GM12878 (cell line): ENCODE measurements at regions not wholly inside any gene's neighbourhood (a gene's known extent, or its start where the extent isn't known, plus 50 kb on each side); places are given as distances from the start of the nearest gene placed in this dataset.

Experiments
- ATAC-seq: fragments of 200-7000 bp; cut with Tn5 transposase; 3 replicates; pipeline ENCODE4 v1.9.1; 2020; ENCODE audit warnings: mild to moderate bottlenecking, moderate library complexity
- BruUV-seq: library from RNA; stranded (reverse); fragments of 400-500 nt; replicated peaks from 2 replicates; lab custom pipeline; 2021; lab: Mats Ljungman, UMichigan
- CTCF ChIA-PET: fragments of 300-600 bp; sonication (Branson Sonifier 250); formaldehyde crosslinking; extraction: SDS; loops from one replicate; lab custom pipeline; 2021; ENCODE audit warnings: inconsistent platforms; lab: Yijun Ruan, JAX
- POLR2A ChIA-PET: fragments of 350-600 bp; formaldehyde crosslinking; extraction: SDS; loops from one replicate; lab custom pipeline; 2021; ENCODE audit warnings: inconsistent platforms; lab: Charles Lee
- RAD21 ChIA-PET: fragments of 300-600 bp; sonication (Branson Sonifier 250); formaldehyde crosslinking; loops from one replicate; lab custom pipeline; 2023; ENCODE audit warnings: antibody characterized with exemption; ENCODE audit not compliant: unreplicated experiment; lab: Charles Lee
- SMC1A ChIA-PET: fragments of 300-600 bp; sonication (Branson Sonifier 250); formaldehyde crosslinking; loops from one replicate; lab custom pipeline; 2023; ENCODE audit not compliant: unreplicated experiment, uncharacterized antibody; lab: Charles Lee
- DNase-seq: peaks from one replicate; pipeline ENCODE4 v3.0.0-alpha.2; 2011; ENCODE audit warnings: low read depth, low spot score
- FAIRE-seq: peaks from 3 replicates; lab custom pipeline; 2011; peaks lifted over from hg19 to GRCh38; lab: Jason Lieb, UNC
- H2AFZ ChIP-seq: 2 replicates; pipeline ENCODE4 v1.6.0; 2011; ENCODE audit warnings: low read depth, low read length, control low read depth; ENCODE audit not compliant: control insufficient read depth
- H3K27ac ChIP-seq: 2 replicates; pipeline ENCODE4 v1.5.1; 2011; ENCODE audit warnings: control low read depth; ENCODE audit not compliant: control insufficient read depth, insufficient read depth
- H3K27me3 ChIP-seq, 2 experiments: replicated peaks in 1 of 2; 2 replicates each; pipeline versions ENCODE4 v1.6.0 to v1.6.1; 2011; ENCODE audit warnings: low read length in 1 of 2; ENCODE audit not compliant: control insufficient read depth in 2 of 2, insufficient read depth in 2 of 2
- H3K36me3 ChIP-seq, 2 experiments: 2 replicates each; pipeline ENCODE4 v1.5.1; 2011; ENCODE audit warnings: low read length in 1 of 2; ENCODE audit not compliant: control insufficient read depth in 2 of 2, insufficient read depth in 2 of 2
- H3K4me1 ChIP-seq: 2 replicates; pipeline ENCODE4 v1.6.1; 2011; ENCODE audit warnings: mild to moderate bottlenecking, low read length, moderate library complexity, mixed read lengths; ENCODE audit not compliant: control insufficient read depth, insufficient read depth
- H3K4me2 ChIP-seq: 2 replicates; pipeline ENCODE4 v1.6.0; 2011; ENCODE audit warnings: control low read depth; ENCODE audit not compliant: control insufficient read depth, insufficient read depth
- H3K4me3 ChIP-seq: fragments of 200-600 bp; sonication (generic); 2 replicates; pipeline ENCODE4 v1.5.1; 2016
- H3K79me2 ChIP-seq: 2 replicates; pipeline ENCODE4 v1.6.0; 2011; ENCODE audit warnings: low read length; ENCODE audit not compliant: control insufficient read depth, insufficient read depth
- H3K9ac ChIP-seq: 2 replicates; pipeline ENCODE4 v1.8.0; 2011; ENCODE audit warnings: low read length, control low read depth, mixed read lengths; ENCODE audit not compliant: control insufficient read depth, insufficient read depth
- H3K9me3 ChIP-seq: replicated peaks from 3 replicates; pipeline ENCODE4 v1.5.1; 2011; ENCODE audit warnings: mild to moderate bottlenecking, low read length; ENCODE audit not compliant: control insufficient read depth, insufficient read depth
- H4K20me1 ChIP-seq: 2 replicates; pipeline ENCODE4 v1.6.0; 2011; ENCODE audit not compliant: control insufficient read depth, insufficient read depth
- ASH2L ChIP-seq: fragments of 300-600, 200-600 bp; sonication (generic); IDR thresholded peaks from 2 replicates; pipeline ENCODE4 v1.6.1; 2017; ENCODE audit warnings: low read depth, mild to moderate bottlenecking, borderline replicate concordance
- BMI1 ChIP-seq: fragments of 450-650 bp; IDR thresholded peaks from 2 replicates; pipeline ENCODE4 v1.6.1; 2016; ENCODE audit warnings: mild to moderate bottlenecking, moderate library complexity, borderline replicate concordance
- EZH2 ChIP-seq: IDR thresholded peaks from 2 replicates; pipeline ENCODE4 v1.6.1; 2012; ENCODE audit warnings: low read depth, mild to moderate bottlenecking, control low read depth, inconsistent platforms, low read length, borderline replicate concordance; ENCODE audit not compliant: control insufficient read depth
- KLF5 ChIP-seq: fragments of 450-650 bp; IDR thresholded peaks from 2 replicates; pipeline ENCODE4 v1.6.1; 2014; ENCODE audit warnings: mild to moderate bottlenecking; ENCODE audit not compliant: partially characterized antibody
- POLR2A ChIP-seq: IDR thresholded peaks from 2 replicates; pipeline ENCODE4 v1.6.1; 2011; ENCODE audit warnings: low read depth, mild to moderate bottlenecking, low read length
- POU2F2 ChIP-seq: IDR thresholded peaks from 3 replicates; pipeline ENCODE4 v1.6.1; 2011; ENCODE audit warnings: low read depth, mild to moderate bottlenecking, low read length, borderline replicate concordance
- RAD21 ChIP-seq: IDR thresholded peaks from 2 replicates; pipeline ENCODE4 v1.6.1; 2011; ENCODE audit warnings: mild to moderate bottlenecking, low read depth, low read length, moderate library complexity; ENCODE audit not compliant: insufficient read depth
- RB1 ChIP-seq: fragments of 450-650 bp; formaldehyde crosslinking; IDR thresholded peaks from 2 replicates; pipeline ENCODE4 v1.6.1; 2017; ENCODE audit warnings: mild to moderate bottlenecking, borderline replicate concordance
- RUNX3 ChIP-seq: IDR thresholded peaks from 2 replicates; pipeline ENCODE4 v1.6.1; 2012; ENCODE audit warnings: low read length, inconsistent platforms
- WGBS: methylation state at CpG from one replicate; pipeline ENCODE4 v1.1.6; 2016; ENCODE audit warnings: low lambda C conversion rate; ENCODE audit not compliant: insufficient replicate concordance, insufficient coverage; ENCODE audit errors: missing lambda C conversion rate; 5-methylcytosine and 5-hydroxymethylcytosine counted together
- in situ Hi-C: fragments of 300-500 bp; cut with MboI; formaldehyde crosslinking; loops from 9 replicates; pipeline ENCODE4 v1.14.3; 2018; ENCODE audit warnings: mixed read lengths
- intact Hi-C: fragments of 100-400 bp; cut with micrococcal nuclease; formaldehyde crosslinking; loops from one replicate; pipeline ENCODE4 v1.14.2; 2022; ENCODE audit not compliant: unreplicated experiment
- TF ChIP-seq, protein P1 (sequence below): fragments of 450-650 bp; IDR thresholded peaks from 2 replicates; pipeline ENCODE4 v1.6.1; 2016; ENCODE audit warnings: mild to moderate bottlenecking, moderate library complexity, borderline replicate concordance

GRCh38 chr10:20631229-20631628 lies 265.9 kb downstream of the NEBL start:
- H3K9ac ChIP-seq = no peak overlapping the region
- no peaks in the 10 kb centered on the region for H3K79me2 ChIP-seq
- WGBS = 0% methylated on average over 1 of the region's 1 CpG
- TF ChIP-seq EZH2 (no peak), RUNX3 (no peak), POU2F2 (no peak), POLR2A (no peak), RAD21 (no peak), ASH2L (no peak), RB1 (no peak), BMI1 (no peak), KLF5 (no peak)
- TF ChIP-seq, protein P1, sequence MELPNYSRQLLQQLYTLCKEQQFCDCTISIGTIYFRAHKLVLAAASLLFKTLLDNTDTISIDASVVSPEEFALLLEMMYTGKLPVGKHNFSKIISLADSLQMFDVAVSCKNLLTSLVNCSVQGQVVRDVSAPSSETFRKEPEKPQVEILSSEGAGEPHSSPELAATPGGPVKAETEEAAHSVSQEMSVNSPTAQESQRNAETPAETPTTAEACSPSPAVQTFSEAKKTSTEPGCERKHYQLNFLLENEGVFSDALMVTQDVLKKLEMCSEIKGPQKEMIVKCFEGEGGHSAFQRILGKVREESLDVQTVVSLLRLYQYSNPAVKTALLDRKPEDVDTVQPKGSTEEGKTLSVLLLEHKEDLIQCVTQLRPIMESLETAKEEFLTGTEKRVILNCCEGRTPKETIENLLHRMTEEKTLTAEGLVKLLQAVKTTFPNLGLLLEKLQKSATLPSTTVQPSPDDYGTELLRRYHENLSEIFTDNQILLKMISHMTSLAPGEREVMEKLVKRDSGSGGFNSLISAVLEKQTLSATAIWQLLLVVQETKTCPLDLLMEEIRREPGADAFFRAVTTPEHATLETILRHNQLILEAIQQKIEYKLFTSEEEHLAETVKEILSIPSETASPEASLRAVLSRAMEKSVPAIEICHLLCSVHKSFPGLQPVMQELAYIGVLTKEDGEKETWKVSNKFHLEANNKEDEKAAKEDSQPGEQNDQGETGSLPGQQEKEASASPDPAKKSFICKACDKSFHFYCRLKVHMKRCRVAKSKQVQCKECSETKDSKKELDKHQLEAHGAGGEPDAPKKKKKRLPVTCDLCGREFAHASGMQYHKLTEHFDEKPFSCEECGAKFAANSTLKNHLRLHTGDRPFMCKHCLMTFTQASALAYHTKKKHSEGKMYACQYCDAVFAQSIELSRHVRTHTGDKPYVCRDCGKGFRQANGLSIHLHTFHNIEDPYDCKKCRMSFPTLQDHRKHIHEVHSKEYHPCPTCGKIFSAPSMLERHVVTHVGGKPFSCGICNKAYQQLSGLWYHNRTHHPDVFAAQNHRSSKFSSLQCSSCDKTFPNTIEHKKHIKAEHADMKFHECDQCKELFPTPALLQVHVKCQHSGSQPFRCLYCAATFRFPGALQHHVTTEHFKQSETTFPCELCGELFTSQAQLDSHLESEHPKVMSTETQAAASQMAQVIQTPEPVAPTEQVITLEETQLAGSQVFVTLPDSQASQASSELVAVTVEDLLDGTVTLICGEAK = no peak
- H3K36me3 ChIP-seq = no peaks in the 10 kb centered on the region
- BruUV-seq = no TSS peak
- in situ Hi-C loops = no loop called here
- RAD21 ChIA-PET = no interaction called here
- H3K4me2 ChIP-seq = no peak overlapping the region
- no peak overlapping the region for H2AFZ ChIP-seq
- H3K27me3 ChIP-seq = no peaks in the 10 kb centered on the region
- CTCF ChIA-PET = no interaction called here
- H3K9me3 ChIP-seq = no peaks in the 10 kb centered on the region
- no peaks in the 10 kb centered on the region for H3K4me1 ChIP-seq
- POLR2A ChIA-PET = no interaction called here
- ATAC-seq (no peak), DNase-seq (no peak), FAIRE-seq (no peak)
- SMC1A ChIA-PET = interaction anchor here (0.6 kb wide), 1 partner anchor 10 kb away, joined by 3 read pairs; no protein-coding TSS in a partner anchor
- H3K4me3 ChIP-seq = no peak overlapping the region
- no peaks in the 10 kb centered on the region for H4K20me1 ChIP-seq
- H3K27ac ChIP-seq = no peak overlapping the region
- intact Hi-C loops = no loop called here
